ENCODE measurements at regions not wholly inside any gene's neighbourhood (a gene's known extent, or its start where the extent isn't known, plus 50 kb on each side); places are given as distances from the start of the nearest gene placed in this dataset.
"Not testable (repeated sequence)": the region's sequence is repeated elsewhere in the genome, so short reads cannot be mapped to it uniquely, and the experiment has no call there.

DNA sequence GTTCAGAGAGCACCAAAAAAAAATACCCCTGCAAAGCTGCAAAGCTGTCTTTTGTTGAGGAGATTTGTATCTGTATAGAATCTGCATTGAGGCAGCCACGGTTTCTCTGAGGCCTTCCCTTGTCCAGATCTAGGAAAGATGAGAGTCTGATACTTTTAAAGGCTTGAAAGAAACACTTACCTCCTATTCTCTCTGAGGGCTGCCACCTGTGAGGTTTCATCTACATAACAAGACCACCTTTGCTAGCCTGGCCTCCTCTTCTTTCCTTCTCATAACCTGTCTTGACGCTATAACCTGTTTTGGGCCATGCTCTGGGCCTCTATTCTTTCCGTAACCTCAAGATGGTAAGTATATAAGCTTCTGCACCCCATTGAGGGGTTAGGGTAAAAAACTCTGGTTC, 779.6 kb upstream of the HTR2C start:
- no peak for ATAC-seq
- WGBS (ENCODE audit: insufficient coverage, low coverage, low lambda C conversion rate, missing lambda C conversion rate) = 29% methylated on average over 3 of the region's 3 CpGs
- peaks cover 0 to 10% of the 10 kb centered on the region in 2 donors for H3K27me3 ChIP-seq
- intact Hi-C loops (cut with DNase I) = no loop called here
- H3K27ac ChIP-seq = no peak overlapping the region
- H3K4me1 ChIP-seq = no peaks in the 10 kb centered on the region
- H3K4me3 ChIP-seq = no peak overlapping the region
- TF ChIP-seq, protein P1, sequence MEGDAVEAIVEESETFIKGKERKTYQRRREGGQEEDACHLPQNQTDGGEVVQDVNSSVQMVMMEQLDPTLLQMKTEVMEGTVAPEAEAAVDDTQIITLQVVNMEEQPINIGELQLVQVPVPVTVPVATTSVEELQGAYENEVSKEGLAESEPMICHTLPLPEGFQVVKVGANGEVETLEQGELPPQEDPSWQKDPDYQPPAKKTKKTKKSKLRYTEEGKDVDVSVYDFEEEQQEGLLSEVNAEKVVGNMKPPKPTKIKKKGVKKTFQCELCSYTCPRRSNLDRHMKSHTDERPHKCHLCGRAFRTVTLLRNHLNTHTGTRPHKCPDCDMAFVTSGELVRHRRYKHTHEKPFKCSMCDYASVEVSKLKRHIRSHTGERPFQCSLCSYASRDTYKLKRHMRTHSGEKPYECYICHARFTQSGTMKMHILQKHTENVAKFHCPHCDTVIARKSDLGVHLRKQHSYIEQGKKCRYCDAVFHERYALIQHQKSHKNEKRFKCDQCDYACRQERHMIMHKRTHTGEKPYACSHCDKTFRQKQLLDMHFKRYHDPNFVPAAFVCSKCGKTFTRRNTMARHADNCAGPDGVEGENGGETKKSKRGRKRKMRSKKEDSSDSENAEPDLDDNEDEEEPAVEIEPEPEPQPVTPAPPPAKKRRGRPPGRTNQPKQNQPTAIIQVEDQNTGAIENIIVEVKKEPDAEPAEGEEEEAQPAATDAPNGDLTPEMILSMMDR (IDR thresholded peaks at IDR 0.05) = no peak
- TF ChIP-seq POLR2A (IDR thresholded peaks at IDR 0.05) = no peak
- no peaks in the 10 kb centered on the region for H3K36me3 ChIP-seq
- no peaks in the 10 kb centered on the region for H3K9me3 ChIP-seq
- DNase-seq = no peak

- Histone ChIP-seq H3K27me3 (peaks cover 0 to under 1% of the 10 kb centered on the region in 2 donors), H3K4me3 (no peak overlapping the region), H3K27ac (no peak overlapping the region), H3K4me1 (no peaks in the 10 kb centered on the region), H3K9me3 (no peaks in the 10 kb centered on the region), H3K36me3 (no peaks in the 10 kb centered on the region)
- intact Hi-C loops (cut with DNase I) = no loop called here
- ATAC-seq (no peak), DNase-seq (no peak)
- WGBS (ENCODE audit: insufficient coverage, low coverage, low lambda C conversion rate, missing lambda C conversion rate) = 27% methylated on average over 4 of the region's 4 CpGs
- no peak for TF ChIP-seq POLR2A (IDR thresholded peaks at IDR 0.05)
- TF ChIP-seq, protein P1 (IDR thresholded peaks at IDR 0.05) = no peak
These were observed 781.0 kb upstream of the HTR2C start for GRCh38 chrX:113802837-113803236.

- TF ChIP-seq POLR2A (IDR thresholded peaks at IDR 0.05) = no peak
- TF ChIP-seq, protein P1 (IDR thresholded peaks at IDR 0.05) = no peak
- Histone ChIP-seq H3K27ac (no peak overlapping the region), H3K9me3 (no peaks in the 10 kb centered on the region), H3K27me3 (no peaks in the 10 kb centered on the region), H3K4me1 (no peaks in the 10 kb centered on the region), H3K36me3 (no peaks in the 10 kb centered on the region), H3K4me3 (no peak overlapping the region)
- intact Hi-C loops (cut with DNase I) = no loop called here
- DNase-seq = no peak
- ATAC-seq = no peak
These were observed 782.9 kb upstream of the HTR2C start for GRCh38 chrX:113800955-113801354.

DNA sequence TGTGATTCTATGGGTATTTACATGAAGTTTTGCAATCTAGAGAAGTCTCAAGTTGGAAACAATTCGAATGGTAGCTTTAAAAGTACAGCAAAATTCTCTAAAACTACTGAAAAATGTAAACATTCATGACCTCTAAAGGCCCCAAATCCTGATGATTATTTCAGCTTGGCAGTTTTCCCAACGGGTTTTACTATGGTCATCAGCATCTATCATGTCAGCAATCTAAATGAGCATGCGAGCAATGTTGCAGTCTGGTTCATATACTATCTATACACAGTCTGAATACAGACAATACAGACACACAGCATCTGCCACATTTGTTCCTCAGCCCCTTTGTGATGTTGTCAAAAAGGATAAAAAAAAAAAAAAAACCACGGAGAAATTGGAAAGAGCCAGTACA, 790.3 kb upstream of the HTR2C start:
- Histone ChIP-seq H3K4me3 (no peak overlapping the region), H3K27ac (no peak overlapping the region), H3K9me3 (no peaks in the 10 kb centered on the region), H3K27me3 (no peaks in the 10 kb centered on the region), H3K36me3 (no peaks in the 10 kb centered on the region), H3K4me1 (no peaks in the 10 kb centered on the region)
- TF ChIP-seq, protein P1 (IDR thresholded peaks at IDR 0.05) = no peak
- TF ChIP-seq POLR2A (IDR thresholded peaks at IDR 0.05) = no peak
- DNase-seq = no peak
- WGBS (ENCODE audit: insufficient coverage, low coverage, low lambda C conversion rate, missing lambda C conversion rate) = 42% methylated on average over 4 of the region's 4 CpGs
- ATAC-seq = no peak
- intact Hi-C loops (cut with DNase I) = no loop called here

DNA sequence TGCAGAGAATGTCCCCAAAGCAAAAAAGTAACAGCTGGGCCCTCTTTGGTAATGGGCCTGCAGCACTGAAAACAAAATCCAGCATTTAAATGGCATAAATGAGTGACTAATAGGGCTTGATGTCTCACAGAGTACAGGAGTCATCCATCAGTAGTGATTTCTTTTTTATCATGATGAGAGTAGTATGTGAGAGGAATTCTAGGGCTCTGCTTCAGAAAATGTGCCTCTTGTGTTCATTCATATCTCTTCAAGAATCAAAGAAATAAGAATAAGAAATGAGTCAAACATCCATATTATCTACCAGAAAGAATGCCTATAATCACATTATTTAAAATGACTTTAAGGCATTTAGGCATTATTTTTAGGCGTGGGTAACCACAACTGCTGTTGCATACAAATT, 792.9 kb upstream of the HTR2C start:
- Histone ChIP-seq H3K4me3 (no peak overlapping the region), H3K9me3 (no peaks in the 10 kb centered on the region), H3K36me3 (no peaks in the 10 kb centered on the region), H3K27me3 (no peaks in the 10 kb centered on the region), H3K27ac (no peak overlapping the region), H3K4me1 (no peaks in the 10 kb centered on the region)
- 32% methylated on average over 1 of the region's 1 CpG for WGBS (ENCODE audit: insufficient coverage, low coverage, low lambda C conversion rate, missing lambda C conversion rate)
- intact Hi-C loops (cut with DNase I) = no loop called here
- TF ChIP-seq, protein P1 (IDR thresholded peaks at IDR 0.05) = no peak
- TF ChIP-seq POLR2A (IDR thresholded peaks at IDR 0.05) = no peak
- no peak for DNase-seq
- no peak for ATAC-seq

GRCh38 chrX:113784754-113785153, 799.1 kb upstream of the HTR2C start:
- H3K9me3 ChIP-seq; H3K36me3 ChIP-seq; H3K4me1 ChIP-seq; DNase-seq; H3K27me3 ChIP-seq; intact Hi-C loops (cut with DNase I); H3K4me3 ChIP-seq; ATAC-seq; H3K27ac ChIP-seq: not testable (repeated sequence)
- whole genome bisulfite sequencing (ENCODE audit: insufficient coverage, low coverage, low lambda C conversion rate, missing lambda C conversion rate) = 16% methylated on average over 5 of the region's 6 CpGs

Measured in right lobe of liver (tissue), 6 donors.